ENCODE measurements at regions not wholly inside any gene's neighbourhood (a gene's known extent, or its start where the extent isn't known, plus 50 kb on each side); places are given as distances from the start of the nearest gene placed in this dataset.
A peak's percentile ranks its signal among the peaks of the same experiment; 100 is the strongest.

DNA sequence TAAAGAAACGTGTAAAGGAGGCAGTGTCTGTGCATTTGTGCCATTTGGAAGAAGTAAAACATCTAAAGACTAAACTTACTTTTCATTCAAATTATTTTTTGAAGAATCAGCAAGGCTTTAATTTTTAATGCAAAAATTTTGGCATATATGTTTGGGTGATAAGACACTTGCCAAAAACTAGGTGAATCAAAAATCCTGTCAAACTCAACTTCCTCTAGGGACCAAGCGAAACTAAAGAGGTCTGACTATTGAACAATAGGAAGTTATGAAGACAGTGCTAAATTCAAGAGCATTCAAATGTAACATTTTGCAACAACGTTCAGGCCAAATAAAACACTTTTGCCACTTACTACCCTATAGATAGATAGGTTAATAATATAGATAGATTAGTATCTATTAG is 306.1 kb downstream of the NOL4 start (continued):
- TF ChIP-seq, protein P1, sequence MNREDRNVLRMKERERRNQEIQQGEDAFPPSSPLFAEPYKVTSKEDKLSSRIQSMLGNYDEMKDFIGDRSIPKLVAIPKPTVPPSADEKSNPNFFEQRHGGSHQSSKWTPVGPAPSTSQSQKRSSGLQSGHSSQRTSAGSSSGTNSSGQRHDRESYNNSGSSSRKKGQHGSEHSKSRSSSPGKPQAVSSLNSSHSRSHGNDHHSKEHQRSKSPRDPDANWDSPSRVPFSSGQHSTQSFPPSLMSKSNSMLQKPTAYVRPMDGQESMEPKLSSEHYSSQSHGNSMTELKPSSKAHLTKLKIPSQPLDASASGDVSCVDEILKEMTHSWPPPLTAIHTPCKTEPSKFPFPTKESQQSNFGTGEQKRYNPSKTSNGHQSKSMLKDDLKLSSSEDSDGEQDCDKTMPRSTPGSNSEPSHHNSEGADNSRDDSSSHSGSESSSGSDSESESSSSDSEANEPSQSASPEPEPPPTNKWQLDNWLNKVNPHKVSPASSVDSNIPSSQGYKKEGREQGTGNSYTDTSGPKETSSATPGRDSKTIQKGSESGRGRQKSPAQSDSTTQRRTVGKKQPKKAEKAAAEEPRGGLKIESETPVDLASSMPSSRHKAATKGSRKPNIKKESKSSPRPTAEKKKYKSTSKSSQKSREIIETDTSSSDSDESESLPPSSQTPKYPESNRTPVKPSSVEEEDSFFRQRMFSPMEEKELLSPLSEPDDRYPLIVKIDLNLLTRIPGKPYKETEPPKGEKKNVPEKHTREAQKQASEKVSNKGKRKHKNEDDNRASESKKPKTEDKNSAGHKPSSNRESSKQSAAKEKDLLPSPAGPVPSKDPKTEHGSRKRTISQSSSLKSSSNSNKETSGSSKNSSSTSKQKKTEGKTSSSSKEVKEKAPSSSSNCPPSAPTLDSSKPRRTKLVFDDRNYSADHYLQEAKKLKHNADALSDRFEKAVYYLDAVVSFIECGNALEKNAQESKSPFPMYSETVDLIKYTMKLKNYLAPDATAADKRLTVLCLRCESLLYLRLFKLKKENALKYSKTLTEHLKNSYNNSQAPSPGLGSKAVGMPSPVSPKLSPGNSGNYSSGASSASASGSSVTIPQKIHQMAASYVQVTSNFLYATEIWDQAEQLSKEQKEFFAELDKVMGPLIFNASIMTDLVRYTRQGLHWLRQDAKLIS (CRISPR knock-in tag; IDR thresholded peaks at IDR 0.05; ENCODE audit: borderline replicate concordance) = no peak
- TF ChIP-seq, protein P2, sequence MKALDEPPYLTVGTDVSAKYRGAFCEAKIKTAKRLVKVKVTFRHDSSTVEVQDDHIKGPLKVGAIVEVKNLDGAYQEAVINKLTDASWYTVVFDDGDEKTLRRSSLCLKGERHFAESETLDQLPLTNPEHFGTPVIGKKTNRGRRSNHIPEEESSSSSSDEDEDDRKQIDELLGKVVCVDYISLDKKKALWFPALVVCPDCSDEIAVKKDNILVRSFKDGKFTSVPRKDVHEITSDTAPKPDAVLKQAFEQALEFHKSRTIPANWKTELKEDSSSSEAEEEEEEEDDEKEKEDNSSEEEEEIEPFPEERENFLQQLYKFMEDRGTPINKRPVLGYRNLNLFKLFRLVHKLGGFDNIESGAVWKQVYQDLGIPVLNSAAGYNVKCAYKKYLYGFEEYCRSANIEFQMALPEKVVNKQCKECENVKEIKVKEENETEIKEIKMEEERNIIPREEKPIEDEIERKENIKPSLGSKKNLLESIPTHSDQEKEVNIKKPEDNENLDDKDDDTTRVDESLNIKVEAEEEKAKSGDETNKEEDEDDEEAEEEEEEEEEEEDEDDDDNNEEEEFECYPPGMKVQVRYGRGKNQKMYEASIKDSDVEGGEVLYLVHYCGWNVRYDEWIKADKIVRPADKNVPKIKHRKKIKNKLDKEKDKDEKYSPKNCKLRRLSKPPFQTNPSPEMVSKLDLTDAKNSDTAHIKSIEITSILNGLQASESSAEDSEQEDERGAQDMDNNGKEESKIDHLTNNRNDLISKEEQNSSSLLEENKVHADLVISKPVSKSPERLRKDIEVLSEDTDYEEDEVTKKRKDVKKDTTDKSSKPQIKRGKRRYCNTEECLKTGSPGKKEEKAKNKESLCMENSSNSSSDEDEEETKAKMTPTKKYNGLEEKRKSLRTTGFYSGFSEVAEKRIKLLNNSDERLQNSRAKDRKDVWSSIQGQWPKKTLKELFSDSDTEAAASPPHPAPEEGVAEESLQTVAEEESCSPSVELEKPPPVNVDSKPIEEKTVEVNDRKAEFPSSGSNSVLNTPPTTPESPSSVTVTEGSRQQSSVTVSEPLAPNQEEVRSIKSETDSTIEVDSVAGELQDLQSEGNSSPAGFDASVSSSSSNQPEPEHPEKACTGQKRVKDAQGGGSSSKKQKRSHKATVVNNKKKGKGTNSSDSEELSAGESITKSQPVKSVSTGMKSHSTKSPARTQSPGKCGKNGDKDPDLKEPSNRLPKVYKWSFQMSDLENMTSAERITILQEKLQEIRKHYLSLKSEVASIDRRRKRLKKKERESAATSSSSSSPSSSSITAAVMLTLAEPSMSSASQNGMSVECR (CRISPR knock-in tag; IDR thresholded peaks at IDR 0.05; ENCODE audit: borderline replicate concordance) = no peak
- TF ChIP-seq EMX1 (CRISPR knock-in tag; IDR thresholded peaks at IDR 0.05) (no peak), FOXJ3 (CRISPR knock-in tag; IDR thresholded peaks at IDR 0.05; ENCODE audit: borderline replicate concordance) (no peak), KAT7 (CRISPR knock-in tag; IDR thresholded peaks at IDR 0.05; ENCODE audit: borderline replicate concordance) (no peak)

DNA sequence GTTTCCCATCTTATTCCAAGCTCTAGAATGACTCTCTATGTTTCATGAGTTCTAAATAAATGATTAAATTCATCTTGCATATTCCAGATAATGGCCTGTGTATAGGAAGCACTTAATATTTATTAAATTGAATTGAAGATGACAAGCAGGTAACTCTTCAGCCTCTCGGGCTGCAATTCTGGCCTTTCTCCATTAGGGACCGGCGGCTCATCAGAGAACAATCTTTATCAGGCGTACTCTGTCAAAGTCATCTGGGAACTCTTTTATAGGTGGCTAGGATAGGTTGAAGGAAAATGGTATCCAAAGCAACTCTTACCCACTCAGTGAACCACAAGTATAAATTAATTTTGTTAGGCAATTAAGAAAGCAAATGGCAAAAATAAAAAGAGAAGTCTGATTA is 308.5 kb downstream of the NOL4 start:
- no peaks in the 10 kb centered on the region for H3K4me1 Mint-ChIP-seq
- H3K27me3 Mint-ChIP-seq (ENCODE audit: low read depth) = no peaks in the 10 kb centered on the region
- TF ChIP-seq ZNF423 (CRISPR knock-in tag; IDR thresholded peaks at IDR 0.05) (no peak), ZNF121 (CRISPR knock-in tag; IDR thresholded peaks at IDR 0.05) (no peak), ZNF232 (CRISPR knock-in tag; IDR thresholded peaks at IDR 0.05) (no peak), NR1H2 (CRISPR knock-in tag; IDR thresholded peaks at IDR 0.05) (no peak), ATF1 (CRISPR knock-in tag; IDR thresholded peaks at IDR 0.05) (no peak)
- TF ChIP-seq, protein P3, sequence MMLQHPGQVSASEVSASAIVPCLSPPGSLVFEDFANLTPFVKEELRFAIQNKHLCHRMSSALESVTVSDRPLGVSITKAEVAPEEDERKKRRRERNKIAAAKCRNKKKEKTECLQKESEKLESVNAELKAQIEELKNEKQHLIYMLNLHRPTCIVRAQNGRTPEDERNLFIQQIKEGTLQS (CRISPR knock-in tag; conservative IDR thresholded peaks at IDR 0.05) = no peak
- H3K27ac Mint-ChIP-seq = no peak overlapping the region
- ChIA-PET CTCF (interaction anchor here (0.6 to 1.5 kb wide), 2 partner anchors 77 to 79 kb away, joined by 3 read pairs; no protein-coding TSS in a partner anchor), POLR2A (no interaction called here)
- ATAC-seq (peak; percentile 68), DNase-seq (ENCODE audit: low spot score) (peak; percentile 26)
- no peaks in the 10 kb centered on the region for H3K9me3 Mint-ChIP-seq
- H3K4me3 Mint-ChIP-seq = no peak overlapping the region
- no peaks in the 10 kb centered on the region for H3K36me3 Mint-ChIP-seq

DNA sequence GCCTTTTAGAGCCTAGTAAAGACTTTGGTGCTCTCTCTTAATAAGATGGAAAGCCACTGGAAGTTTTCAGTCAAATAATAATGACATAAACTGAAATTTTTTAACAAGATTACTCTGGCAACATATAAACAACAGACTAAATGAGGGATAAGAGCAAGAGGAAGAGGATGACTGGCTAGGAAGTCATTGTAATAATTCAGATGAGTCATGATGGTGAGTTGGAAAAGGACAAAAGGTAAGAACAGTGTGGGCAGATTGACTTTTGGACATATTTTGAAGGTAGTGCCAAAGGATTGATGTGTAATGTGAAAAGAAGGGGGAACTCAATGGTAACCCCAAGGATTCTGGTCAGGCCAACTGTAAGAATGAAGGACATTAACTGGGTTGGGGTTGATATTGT is 310.3 kb downstream of the NOL4 start:
- Mint-ChIP-seq H3K27ac (no peak overlapping the region), H3K4me3 (no peak overlapping the region), H3K9me3 (no peaks in the 10 kb centered on the region), H3K27me3 (ENCODE audit: low read depth) (no peaks in the 10 kb centered on the region), H3K36me3 (no peaks in the 10 kb centered on the region), H3K4me1 (no peaks in the 10 kb centered on the region)
- ChIA-PET POLR2A (no interaction called here), CTCF (no interaction called here)
- ATAC-seq (no peak), DNase-seq (ENCODE audit: low spot score) (no peak)
- TF ChIP-seq IRF2 (CRISPR knock-in tag; IDR thresholded peaks at IDR 0.05; ENCODE audit: borderline replicate concordance, low read depth) (no peak), HMGA2 (CRISPR knock-in tag; IDR thresholded peaks at IDR 0.05) (no peak), FOXP1 (CRISPR knock-in tag; IDR thresholded peaks at IDR 0.05; ENCODE audit: borderline replicate concordance) (no peak), FOXJ3 (CRISPR knock-in tag; IDR thresholded peaks at IDR 0.05; ENCODE audit: borderline replicate concordance) (no peak)
- TF ChIP-seq, protein P4, sequence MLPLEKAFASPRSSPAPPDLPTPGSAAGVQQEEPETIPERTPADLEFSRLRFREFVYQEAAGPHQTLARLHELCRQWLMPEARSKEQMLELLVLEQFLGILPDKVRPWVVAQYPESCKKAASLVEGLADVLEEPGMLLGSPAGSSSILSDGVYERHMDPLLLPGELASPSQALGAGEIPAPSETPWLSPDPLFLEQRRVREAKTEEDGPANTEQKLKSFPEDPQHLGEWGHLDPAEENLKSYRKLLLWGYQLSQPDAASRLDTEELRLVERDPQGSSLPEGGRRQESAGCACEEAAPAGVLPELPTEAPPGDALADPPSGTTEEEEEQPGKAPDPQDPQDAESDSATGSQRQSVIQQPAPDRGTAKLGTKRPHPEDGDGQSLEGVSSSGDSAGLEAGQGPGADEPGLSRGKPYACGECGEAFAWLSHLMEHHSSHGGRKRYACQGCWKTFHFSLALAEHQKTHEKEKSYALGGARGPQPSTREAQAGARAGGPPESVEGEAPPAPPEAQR (CRISPR knock-in tag; IDR thresholded peaks at IDR 0.05) = no peak
- TF ChIP-seq, protein P5, sequence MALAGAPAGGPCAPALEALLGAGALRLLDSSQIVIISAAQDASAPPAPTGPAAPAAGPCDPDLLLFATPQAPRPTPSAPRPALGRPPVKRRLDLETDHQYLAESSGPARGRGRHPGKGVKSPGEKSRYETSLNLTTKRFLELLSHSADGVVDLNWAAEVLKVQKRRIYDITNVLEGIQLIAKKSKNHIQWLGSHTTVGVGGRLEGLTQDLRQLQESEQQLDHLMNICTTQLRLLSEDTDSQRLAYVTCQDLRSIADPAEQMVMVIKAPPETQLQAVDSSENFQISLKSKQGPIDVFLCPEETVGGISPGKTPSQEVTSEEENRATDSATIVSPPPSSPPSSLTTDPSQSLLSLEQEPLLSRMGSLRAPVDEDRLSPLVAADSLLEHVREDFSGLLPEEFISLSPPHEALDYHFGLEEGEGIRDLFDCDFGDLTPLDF (CRISPR knock-in tag; IDR thresholded peaks at IDR 0.05) = no peak
- TF ChIP-seq, protein P6, sequence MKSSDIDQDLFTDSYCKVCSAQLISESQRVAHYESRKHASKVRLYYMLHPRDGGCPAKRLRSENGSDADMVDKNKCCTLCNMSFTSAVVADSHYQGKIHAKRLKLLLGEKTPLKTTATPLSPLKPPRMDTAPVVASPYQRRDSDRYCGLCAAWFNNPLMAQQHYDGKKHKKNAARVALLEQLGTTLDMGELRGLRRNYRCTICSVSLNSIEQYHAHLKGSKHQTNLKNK (CRISPR knock-in tag; IDR thresholded peaks at IDR 0.05) = no peak
- TF ChIP-seq, protein P1 (CRISPR knock-in tag; IDR thresholded peaks at IDR 0.05; ENCODE audit: borderline replicate concordance) = no peak

Measured in WTC11 (cell line).